ENCODE measurements at regions not wholly inside any gene's neighbourhood (a gene's known extent, or its start where the extent isn't known, plus 50 kb on each side); places are given as distances from the start of the nearest gene placed in this dataset.

DNA sequence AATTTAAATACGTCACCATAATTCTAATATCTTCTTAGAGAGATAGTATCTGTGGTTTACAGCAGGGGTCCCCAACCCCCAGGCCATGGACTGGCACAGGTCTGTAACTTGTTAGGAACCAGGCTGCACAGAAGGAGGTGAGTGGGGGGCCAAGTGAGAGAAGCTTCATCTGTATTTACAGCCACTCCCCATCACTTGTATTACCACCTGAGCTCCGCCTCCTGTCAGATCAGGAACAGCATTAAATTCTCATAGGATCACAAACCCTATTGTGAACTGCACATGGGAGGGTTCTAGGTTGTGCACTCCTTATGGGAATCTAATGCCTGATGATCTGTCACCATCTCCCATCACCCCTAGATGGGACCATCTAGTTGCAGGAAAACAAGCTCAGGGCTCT lies 282.6 kb downstream of the ICOS start:
- no peak for DNase-seq
- Histone ChIP-seq H3K4me1 (no peaks in the 10 kb centered on the region), H3K9me3 (replicated peaks) (no peaks in the 10 kb centered on the region; the same call in 1 of the 2 replicates), H3K27me3 (no peaks in the 10 kb centered on the region), H3K4me3 (no peak overlapping the region), H3K27ac (no peak overlapping the region), H3K36me3 (no peaks in the 10 kb centered on the region)

DNA sequence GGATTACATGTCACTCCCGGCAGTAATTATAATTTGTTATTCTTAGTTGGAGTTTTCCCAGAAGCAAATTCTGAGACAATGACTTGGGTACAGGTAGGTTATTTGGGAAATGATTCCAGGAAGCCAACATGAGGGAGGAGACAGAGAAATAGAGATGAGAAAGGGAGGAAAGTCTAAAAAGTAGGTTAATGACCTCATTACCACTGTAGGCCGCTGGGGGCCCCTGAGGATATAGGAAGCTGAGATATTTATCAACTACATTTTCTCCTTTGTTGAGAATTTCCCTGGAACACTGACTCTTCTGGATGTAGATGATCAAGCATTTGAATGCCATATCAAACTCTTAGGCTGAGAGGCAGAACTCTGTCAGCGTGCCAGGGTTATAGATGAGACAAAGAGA lies 284.3 kb downstream of the ICOS start:
- H3K4me1 ChIP-seq: no peaks in the 10 kb centered on the region
- DNase-seq: no peak

DNA sequence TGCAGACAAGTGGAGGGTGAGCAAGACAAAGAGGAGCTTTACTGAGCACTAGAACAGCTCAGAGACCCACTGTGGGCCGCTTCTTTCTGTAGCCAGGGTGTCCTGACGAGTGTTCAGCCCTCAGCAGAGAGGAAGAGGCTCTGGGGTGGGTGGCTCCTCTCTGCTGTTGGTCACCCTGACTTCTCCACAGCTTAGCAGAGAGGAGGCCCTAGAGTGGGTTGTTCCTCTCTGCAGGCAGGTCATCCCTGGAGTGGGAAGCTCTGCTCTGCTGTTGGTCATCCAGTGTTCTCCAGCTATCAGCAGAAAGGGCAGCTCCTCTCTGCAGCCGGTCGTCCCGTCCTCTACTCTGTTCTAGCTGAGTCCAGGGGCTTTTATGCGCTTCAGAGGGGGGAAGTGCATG lies 286.5 kb downstream of the ICOS start:
- DNase-seq: no peak
- H3K27me3 ChIP-seq: no peaks in the 10 kb centered on the region
- no peak overlapping the region for H3K27ac ChIP-seq
- H3K36me3 ChIP-seq: no peaks in the 10 kb centered on the region
- no peaks in the 10 kb centered on the region for H3K4me1 ChIP-seq
- H3K9me3 ChIP-seq (replicated peaks): no peaks in the 10 kb centered on the region; the same call in 1 of the 2 replicates
- H3K4me3 ChIP-seq: no peak overlapping the region

More for the DNA sequence above, 284.3 kb downstream of the ICOS start:
- Histone ChIP-seq H3K27ac (no peak overlapping the region), H3K4me3 (no peak overlapping the region), H3K9me3 (replicated peaks) (no peaks in the 10 kb centered on the region; the same call in 1 of the 2 replicates), H3K36me3 (no peaks in the 10 kb centered on the region), H3K27me3 (no peaks in the 10 kb centered on the region)

DNA sequence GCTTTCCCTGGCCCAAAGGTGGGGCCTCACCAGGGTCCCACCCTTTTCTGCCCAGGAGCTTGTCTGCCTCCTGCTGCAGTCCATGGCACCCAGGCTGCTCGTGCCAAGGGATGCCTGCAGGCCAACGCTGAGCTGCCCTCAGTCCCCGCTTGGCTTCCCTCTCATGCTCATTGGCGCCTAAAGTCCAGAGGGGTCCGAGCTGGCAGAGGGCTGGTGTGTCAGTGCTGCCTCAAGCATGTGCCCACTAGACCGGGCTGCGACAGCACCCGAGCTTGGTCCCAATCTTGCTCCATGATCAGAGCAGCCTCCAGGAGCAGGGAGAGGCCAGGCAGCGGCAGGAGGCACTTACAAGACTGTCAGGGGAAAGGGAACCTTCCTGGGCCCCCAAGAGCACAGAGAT lies 287.0 kb downstream of the ICOS start:
- Histone ChIP-seq H3K27me3 (no peaks in the 10 kb centered on the region), H3K27ac (no peak overlapping the region), H3K4me3 (no peak overlapping the region), H3K9me3 (replicated peaks) (no peaks in the 10 kb centered on the region; the same call in 1 of the 2 replicates), H3K36me3 (no peaks in the 10 kb centered on the region), H3K4me1 (no peaks in the 10 kb centered on the region)
- DNase-seq: no peak

DNA sequence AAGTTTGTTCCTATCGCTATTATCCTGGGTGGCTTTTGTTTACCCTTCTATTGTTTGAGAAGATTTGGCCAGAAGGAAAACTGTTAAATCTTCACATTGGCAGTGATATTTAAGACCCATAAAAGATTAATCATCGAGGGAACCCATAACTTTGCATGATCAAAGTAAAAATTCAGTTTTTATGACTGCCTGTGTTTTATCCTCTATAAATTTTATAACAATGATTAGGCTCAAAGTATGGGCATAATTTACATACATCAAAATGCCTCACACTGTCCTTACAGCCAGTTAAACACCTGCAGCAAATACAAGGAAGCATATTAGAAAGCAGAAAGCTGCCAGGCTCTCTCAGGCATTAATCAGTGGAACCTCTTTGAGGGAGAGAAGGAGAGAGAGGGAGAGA lies 289.1 kb downstream of the ICOS start:
- no peaks in the 10 kb centered on the region; the same call in 1 of the 2 replicates for H3K4me1 ChIP-seq
- no peaks in the 10 kb centered on the region for H3K9me3 ChIP-seq (replicated peaks)
- H3K36me3 ChIP-seq: no peaks in the 10 kb centered on the region
- no peak overlapping the region for H3K27ac ChIP-seq
- no peak for DNase-seq
- H3K27me3 ChIP-seq: no peaks in the 10 kb centered on the region
- no peak overlapping the region for H3K4me3 ChIP-seq

DNA sequence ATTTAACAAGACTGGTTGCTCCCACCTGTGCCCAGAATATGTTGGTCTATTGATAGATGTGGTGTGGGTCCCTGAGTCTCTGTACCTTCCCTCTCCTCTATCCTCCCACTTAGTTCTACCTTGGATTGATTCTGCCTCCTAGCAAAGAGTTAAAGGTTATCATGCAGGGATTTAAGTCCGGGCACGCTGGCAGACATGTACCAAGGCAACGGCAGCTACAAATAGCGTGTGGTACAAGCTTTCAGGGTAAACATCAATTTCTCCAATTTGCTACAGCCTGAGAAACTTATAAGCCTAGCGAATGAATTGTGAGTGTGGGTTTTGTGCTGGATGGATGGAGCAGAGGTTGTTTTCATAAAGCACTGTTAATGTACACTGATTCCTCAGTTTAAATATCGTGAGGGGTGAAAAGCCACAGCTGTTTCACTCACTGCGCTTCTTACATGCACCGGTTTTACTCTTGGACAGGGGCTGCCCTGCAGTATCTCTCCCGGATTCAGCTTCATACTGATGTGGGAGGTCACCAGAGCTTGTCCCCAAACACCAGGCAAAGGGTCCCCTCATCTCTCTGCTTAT lies 289.8 kb downstream of the ICOS start:
- no peaks in the 10 kb centered on the region; the same call in 1 of the 2 replicates for H3K4me1 ChIP-seq
- H3K36me3 ChIP-seq: no peaks in the 10 kb centered on the region
- no peaks in the 10 kb centered on the region for H3K9me3 ChIP-seq (replicated peaks)
- DNase-seq: no peak
- no peak overlapping the region for H3K27ac ChIP-seq
- H3K27me3 ChIP-seq: no peaks in the 10 kb centered on the region
- H3K4me3 ChIP-seq: no peak overlapping the region

DNA sequence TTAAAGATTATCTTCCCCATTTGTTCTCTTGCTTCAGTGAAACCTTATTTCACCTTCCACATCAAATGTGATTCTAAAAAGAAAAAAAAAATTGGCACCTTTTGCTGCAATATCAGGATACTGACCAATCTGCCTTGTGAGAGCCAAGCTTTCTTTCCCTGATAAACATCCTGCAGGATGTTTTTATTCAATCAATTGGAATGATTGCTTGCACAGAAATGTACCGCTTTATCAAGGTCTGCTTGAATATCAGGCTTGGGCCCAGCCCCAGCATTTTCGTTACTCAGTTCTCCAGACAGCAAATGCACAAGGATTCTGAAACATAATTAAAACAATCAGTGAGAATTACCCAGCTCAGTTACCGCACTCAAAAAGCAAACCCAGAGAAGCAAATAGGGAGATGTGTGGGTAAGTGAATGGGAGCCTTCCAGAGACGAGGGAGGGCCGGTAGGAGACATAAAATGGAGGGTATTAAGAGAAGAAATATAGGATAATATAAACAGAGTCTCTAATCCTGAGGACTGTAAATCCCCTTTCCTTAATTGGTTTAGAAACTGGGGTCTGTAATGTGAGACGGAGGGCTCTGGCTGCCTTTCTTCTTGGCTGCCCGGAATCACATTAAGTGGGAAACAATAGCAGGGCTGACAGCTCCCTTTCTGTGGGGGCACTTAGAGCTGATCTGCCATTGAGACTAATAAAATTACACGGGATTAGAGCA lies 291.8 kb downstream of the ICOS start:
- peak overlapping the region; percentile 1; the same call in 1 of the 2 replicates for H3K4me3 ChIP-seq
- H3K27me3 ChIP-seq: no peaks in the 10 kb centered on the region
- DNase-seq: peak; percentile 24 to 65
- no peaks in the 10 kb centered on the region; the same call in 1 of the 2 replicates for H3K4me1 ChIP-seq
- H3K27ac ChIP-seq: no peak overlapping the region
- H3K9me3 ChIP-seq (replicated peaks): no peaks in the 10 kb centered on the region
- H3K36me3 ChIP-seq: no peaks in the 10 kb centered on the region

DNA sequence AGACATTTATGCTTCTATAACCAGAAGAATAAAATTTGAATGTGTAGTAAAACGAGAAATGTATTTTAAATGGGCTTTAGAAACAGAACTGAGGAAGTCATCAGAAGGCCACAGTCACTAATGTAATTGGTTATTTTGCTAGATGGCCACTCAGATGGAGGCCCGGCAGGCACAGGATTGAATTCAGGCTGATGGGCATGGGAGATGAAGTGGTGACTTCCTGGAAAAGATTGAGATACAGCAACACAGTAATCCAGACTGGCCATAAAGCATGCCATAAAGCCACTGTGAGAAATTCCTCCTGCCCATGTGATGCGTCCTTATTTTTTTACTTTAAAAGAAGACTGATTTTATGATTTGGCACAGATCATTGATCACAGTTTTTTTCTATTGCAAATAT lies 297.7 kb downstream of the ICOS start:
- Histone ChIP-seq H3K27ac (no peak overlapping the region), H3K4me3 (no peak overlapping the region), H3K4me1 (peaks cover 4% of the 10 kb centered on the region), H3K27me3 (no peaks in the 10 kb centered on the region), H3K36me3 (no peaks in the 10 kb centered on the region), H3K9me3 (replicated peaks) (no peaks in the 10 kb centered on the region; the same call in 1 of the 2 replicates)
- DNase-seq: no peak

DNA sequence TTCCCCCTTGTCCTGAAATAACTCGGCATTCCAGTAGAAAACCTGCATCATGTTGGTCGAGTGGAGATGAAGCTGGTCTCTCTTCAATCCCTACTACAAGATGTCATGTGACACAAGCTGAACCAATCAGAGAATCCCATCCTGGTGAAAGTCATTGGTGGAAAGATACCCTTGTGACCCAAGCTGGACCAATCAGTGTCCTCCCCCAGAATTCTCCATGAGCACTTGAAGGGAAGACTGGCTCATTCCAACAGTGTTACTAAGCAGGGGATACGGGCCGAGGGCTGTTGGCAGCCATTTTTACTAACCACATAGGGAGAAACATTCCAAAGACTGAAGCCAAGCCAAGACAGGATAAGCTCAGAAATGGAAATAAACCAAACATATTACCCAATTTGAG lies 298.3 kb downstream of the ICOS start:
- Histone ChIP-seq H3K4me1 (peaks cover 8% of the 10 kb centered on the region), H3K9me3 (replicated peaks) (no peaks in the 10 kb centered on the region; the same call in 1 of the 2 replicates), H3K36me3 (no peaks in the 10 kb centered on the region), H3K4me3 (no peak overlapping the region), H3K27ac (no peak overlapping the region), H3K27me3 (no peaks in the 10 kb centered on the region)
- peak; percentile 9 to 20 for DNase-seq

DNA sequence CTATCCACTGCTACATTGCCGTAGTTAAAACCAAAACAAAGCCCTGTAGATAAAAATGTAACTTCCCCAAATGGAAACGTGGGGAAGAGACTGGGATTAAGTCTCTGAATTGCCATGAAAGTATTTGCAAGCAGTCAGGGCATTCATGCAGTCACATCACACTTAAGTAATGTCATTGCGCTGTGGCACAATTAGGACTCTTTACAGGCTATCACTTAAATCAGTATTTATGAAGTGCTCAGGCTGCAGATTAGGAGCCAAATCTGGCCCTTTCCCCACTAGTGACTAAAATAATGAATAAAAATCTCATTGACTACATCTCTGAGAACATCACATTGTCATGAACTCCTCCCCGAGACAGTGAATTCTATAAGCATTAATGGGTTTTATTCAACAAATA lies 300.9 kb downstream of the ICOS start:
- peaks cover 15% of the 10 kb centered on the region for H3K4me1 ChIP-seq
- no peaks in the 10 kb centered on the region; the same call in 1 of the 2 replicates for H3K9me3 ChIP-seq (replicated peaks)
- H3K27me3 ChIP-seq: no peaks in the 10 kb centered on the region
- no peak overlapping the region for H3K4me3 ChIP-seq
- H3K36me3 ChIP-seq: no peaks in the 10 kb centered on the region
- no peak for DNase-seq
- H3K27ac ChIP-seq: no peak overlapping the region

DNA sequence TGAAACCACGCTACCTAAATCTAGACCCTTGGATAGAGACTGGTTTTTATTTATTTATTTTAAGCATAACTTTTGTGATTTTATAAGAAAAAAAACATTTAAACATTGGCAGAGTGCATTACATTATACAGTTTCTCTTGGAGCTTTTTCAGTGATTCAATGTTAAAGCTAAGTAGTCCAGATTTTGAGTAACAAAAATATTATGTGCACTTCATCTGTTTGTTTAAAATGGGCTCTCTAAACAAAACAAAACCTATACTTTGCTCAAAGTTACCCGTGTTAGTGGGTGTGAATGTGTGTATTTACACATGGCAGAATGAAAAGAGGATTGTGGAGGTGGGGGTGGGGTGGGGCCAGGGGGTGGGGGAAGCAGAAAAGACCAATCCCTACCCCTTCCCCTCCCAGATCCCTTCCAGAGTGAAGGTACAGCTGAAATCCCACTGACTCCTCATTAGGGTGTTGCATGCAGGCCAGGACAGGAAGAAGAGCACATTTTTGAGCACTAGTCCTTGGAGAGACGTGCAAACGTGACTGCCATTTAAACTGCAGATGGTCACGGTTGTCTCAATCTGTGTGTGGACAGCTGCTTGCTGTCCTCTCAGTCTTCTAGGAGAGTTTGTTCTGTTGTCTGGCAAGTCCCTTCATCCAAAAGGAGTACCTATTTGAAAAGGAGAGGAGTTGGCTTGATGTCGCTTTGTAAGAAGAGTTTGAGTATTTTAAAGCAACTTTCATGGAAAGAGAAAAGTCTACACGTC lies 303.0 kb downstream of the ICOS start:
- DNase-seq: peak; percentile 65 to 83
- Histone ChIP-seq H3K9me3 (replicated peaks) (no peaks in the 10 kb centered on the region; the same call in 1 of the 2 replicates), H3K27ac (peak overlapping the region; percentile 74), H3K27me3 (no peaks in the 10 kb centered on the region), H3K36me3 (no peaks in the 10 kb centered on the region), H3K4me1 (peaks cover 15% of the 10 kb centered on the region), H3K4me3 (no peak overlapping the region)

DNA sequence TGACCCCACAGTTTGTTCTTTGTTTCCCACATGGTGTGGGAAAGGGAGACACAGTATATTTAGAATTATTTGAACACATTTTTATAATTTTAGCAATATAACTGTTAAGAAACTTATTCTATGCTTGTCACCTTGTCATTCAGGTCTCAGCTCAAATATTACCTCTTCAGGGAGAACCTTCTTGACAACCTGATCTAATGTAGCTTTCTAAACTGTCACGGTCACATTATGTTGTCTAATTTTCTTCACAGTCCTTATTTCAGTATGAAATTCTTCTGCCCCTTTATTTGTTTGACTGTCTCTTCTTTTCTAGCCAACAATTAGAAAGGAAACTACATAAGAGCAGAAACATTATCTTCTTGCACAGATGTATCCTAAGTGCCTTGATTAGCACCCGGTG lies 304.3 kb upstream of the PARD3B start:
- Histone ChIP-seq H3K9me3 (replicated peaks) (no peaks in the 10 kb centered on the region; the same call in 1 of the 2 replicates), H3K27ac (no peak overlapping the region), H3K4me3 (no peak overlapping the region), H3K27me3 (no peaks in the 10 kb centered on the region), H3K36me3 (no peaks in the 10 kb centered on the region), H3K4me1 (peaks cover 15% of the 10 kb centered on the region)
- DNase-seq: no peak

DNA sequence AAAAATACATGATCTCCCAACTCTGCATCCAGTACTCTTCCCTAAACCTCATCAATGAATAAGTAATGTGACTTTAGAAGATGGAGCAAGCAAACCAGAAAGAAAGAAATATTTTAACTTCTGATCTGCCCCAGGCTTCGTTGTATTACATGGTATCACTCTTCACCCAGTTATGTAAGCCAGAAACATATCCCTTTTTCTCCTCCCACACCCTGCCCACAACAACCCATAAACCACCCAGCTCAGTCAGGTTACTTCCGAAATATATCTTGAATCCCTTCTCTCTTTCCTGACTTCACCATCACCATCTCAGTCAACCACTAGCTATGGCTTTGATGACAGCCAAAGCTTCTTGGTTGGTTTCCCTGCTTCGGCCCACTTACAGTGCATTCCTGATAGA lies 295.8 kb upstream of the PARD3B start:
- H3K9me3 ChIP-seq (replicated peaks): no peaks in the 10 kb centered on the region
- H3K4me1 ChIP-seq: peaks cover 5% of the 10 kb centered on the region; the same call in 1 of the 2 replicates
- no peaks in the 10 kb centered on the region for H3K27me3 ChIP-seq
- no peaks in the 10 kb centered on the region for H3K36me3 ChIP-seq
- H3K27ac ChIP-seq: no peak overlapping the region
- no peak for DNase-seq
- no peak overlapping the region for H3K4me3 ChIP-seq

DNA sequence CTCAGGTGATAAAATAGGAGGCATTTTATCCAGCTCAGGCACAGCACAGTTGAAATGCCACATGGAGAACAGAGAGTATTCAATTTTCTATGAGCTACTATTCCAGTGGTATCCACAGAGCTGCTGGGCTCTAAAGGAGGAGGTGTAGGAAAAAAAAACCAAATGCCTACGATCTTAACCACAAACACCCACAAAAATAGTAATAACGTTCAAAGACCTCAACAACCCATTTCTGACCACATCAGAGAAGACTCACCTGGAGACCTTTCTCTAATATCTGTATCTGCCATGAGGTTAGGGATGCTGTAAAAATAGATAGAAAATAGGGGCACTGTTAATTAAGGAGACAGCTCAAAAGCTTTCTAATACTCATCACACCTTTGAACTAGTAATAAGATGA lies 294.6 kb upstream of the PARD3B start:
- H3K36me3 ChIP-seq: no peaks in the 10 kb centered on the region
- H3K4me3 ChIP-seq: no peak overlapping the region
- peaks cover 5% of the 10 kb centered on the region; the same call in 1 of the 2 replicates for H3K4me1 ChIP-seq
- DNase-seq: no peak
- H3K27ac ChIP-seq: no peak overlapping the region
- no peaks in the 10 kb centered on the region for H3K27me3 ChIP-seq
- no peaks in the 10 kb centered on the region for H3K9me3 ChIP-seq (replicated peaks)

Data from SJCRH30 (cell line).